Tibial nerve (tissue), 4 donors: ENCODE measurements at regions not wholly inside any gene's neighbourhood (a gene's known extent, or its start where the extent isn't known, plus 50 kb on each side); places are given as distances from the start of the nearest gene placed in this dataset.

Source experiments
- EP300 ChIP-seq, 2 donors: sonication (generic); formaldehyde crosslinking; IDR thresholded peaks; one replicate each; pipeline ENCODE4 v1.6.1; 2017; ENCODE audit warnings: antibody characterized with exemption in 2 of 2, mild to moderate bottlenecking in 1 of 2
- TF ChIP-seq, protein P1 (sequence below), 5 experiments: fragments of 200-600 bp in 3 of 5; fragments of 450-650 bp in 2 of 5; sonication (generic) in 3 of 5; IDR thresholded peaks; one replicate each; pipeline ENCODE4 v1.5.1; 2016 to 2019; ENCODE audit warnings: antibody characterized with exemption in 5 of 5, mild to moderate bottlenecking in 3 of 5, moderate library complexity in 2 of 5

GRCh38 chrX:42988700-42989099 lies 210.7 kb upstream of the PPP1R2C start:
- TF ChIP-seq, protein P1, sequence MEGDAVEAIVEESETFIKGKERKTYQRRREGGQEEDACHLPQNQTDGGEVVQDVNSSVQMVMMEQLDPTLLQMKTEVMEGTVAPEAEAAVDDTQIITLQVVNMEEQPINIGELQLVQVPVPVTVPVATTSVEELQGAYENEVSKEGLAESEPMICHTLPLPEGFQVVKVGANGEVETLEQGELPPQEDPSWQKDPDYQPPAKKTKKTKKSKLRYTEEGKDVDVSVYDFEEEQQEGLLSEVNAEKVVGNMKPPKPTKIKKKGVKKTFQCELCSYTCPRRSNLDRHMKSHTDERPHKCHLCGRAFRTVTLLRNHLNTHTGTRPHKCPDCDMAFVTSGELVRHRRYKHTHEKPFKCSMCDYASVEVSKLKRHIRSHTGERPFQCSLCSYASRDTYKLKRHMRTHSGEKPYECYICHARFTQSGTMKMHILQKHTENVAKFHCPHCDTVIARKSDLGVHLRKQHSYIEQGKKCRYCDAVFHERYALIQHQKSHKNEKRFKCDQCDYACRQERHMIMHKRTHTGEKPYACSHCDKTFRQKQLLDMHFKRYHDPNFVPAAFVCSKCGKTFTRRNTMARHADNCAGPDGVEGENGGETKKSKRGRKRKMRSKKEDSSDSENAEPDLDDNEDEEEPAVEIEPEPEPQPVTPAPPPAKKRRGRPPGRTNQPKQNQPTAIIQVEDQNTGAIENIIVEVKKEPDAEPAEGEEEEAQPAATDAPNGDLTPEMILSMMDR (IDR thresholded peaks at IDR 0.05), result no peak
- TF ChIP-seq EP300 (IDR thresholded peaks at IDR 0.05), result no peak
